Spinal cord (tissue), 9 donors: ENCODE measurements at regions not wholly inside any gene's neighbourhood (a gene's known extent, or its start where the extent isn't known, plus 50 kb on each side); places are given as distances from the start of the nearest gene placed in this dataset.
"Not testable (repeated sequence)": the region's sequence is repeated elsewhere in the genome, so short reads cannot be mapped to it uniquely, and the experiment has no call there.

Experiments used
- DNase-seq, 6 donors: peaks; one replicate each; pipeline versions ENCODE4 v3.0.0 to v3.0.0-alpha.2; 2013 to 2015; ENCODE audit warnings: low spot score in 6 of 6, low read depth in 4 of 6
- H3K27ac ChIP-seq: one replicate; pipeline ENCODE4 v1.5.1; 2013; ENCODE audit warnings: low read depth, low read length, control low read depth
- H3K27me3 ChIP-seq: one replicate; pipeline ENCODE4 v1.6.1; 2013; ENCODE audit warnings: low read length; ENCODE audit not compliant: control insufficient read depth, insufficient read depth
- H3K36me3 ChIP-seq: one replicate; pipeline ENCODE4 v1.6.1; 2013; ENCODE audit warnings: low read length; ENCODE audit not compliant: control insufficient read depth, insufficient read depth
- H3K4me1 ChIP-seq: one replicate; pipeline ENCODE4 v1.6.1; 2013; ENCODE audit warnings: low read length; ENCODE audit not compliant: control insufficient read depth, insufficient read depth
- H3K4me3 ChIP-seq: one replicate; pipeline ENCODE4 v1.5.1; 2013; ENCODE audit warnings: low read depth, low read length, control low read depth
- H3K9me3 ChIP-seq: one replicate; pipeline ENCODE4 v1.6.1; 2013; ENCODE audit warnings: low read length; ENCODE audit not compliant: control insufficient read depth, insufficient read depth
- WGBS: methylation state at CpG from one replicate; pipeline ENCODE4 v1.1.5; 2013; ENCODE audit warnings: missing lambda C conversion rate; ENCODE audit not compliant: insufficient coverage; 5-methylcytosine and 5-hydroxymethylcytosine counted together
- donor health status: healthy.

GRCh38 chr19:13689085-13689484, 75.2 kb upstream of the MRI1 start:
- H3K4me3 ChIP-seq: no peak overlapping the region
- H3K9me3 ChIP-seq: no peaks in the 10 kb centered on the region
- no peaks in the 10 kb centered on the region for H3K36me3 ChIP-seq
- DNase-seq: peak in 3 of 6 donors; percentile 42 to 92 (median 87)
- 80% methylated on average over 2 of the region's 3 CpGs for WGBS
- no peak overlapping the region for H3K27ac ChIP-seq
- peaks cover 23% of the 10 kb centered on the region for H3K4me1 ChIP-seq
- no peaks in the 10 kb centered on the region for H3K27me3 ChIP-seq

- DNase-seq: no peak
- WGBS: no CpG with 5 or more reads among the region's 1 CpG
- Histone ChIP-seq H3K27ac (no peak overlapping the region), H3K27me3 (no peaks in the 10 kb centered on the region), H3K4me3 (no peak overlapping the region), H3K36me3 (no peaks in the 10 kb centered on the region), H3K9me3 (peaks cover 2% of the 10 kb centered on the region), H3K4me1 (peaks cover 4% of the 10 kb centered on the region)
Observed at GRCh38 chr19:13684021-13684420, 80.3 kb upstream of the MRI1 start.

GRCh38 chr19:13681509-13681908, 82.8 kb upstream of the MRI1 start:
- Histone ChIP-seq H3K27ac (no peak overlapping the region), H3K4me1 (peaks cover 4% of the 10 kb centered on the region), H3K4me3 (no peak overlapping the region), H3K36me3 (no peaks in the 10 kb centered on the region), H3K9me3 (peaks cover 2% of the 10 kb centered on the region), H3K27me3 (no peaks in the 10 kb centered on the region)
- DNase-seq: no peak
- WGBS: 100% methylated on average over 1 of the region's 3 CpGs

DNA sequence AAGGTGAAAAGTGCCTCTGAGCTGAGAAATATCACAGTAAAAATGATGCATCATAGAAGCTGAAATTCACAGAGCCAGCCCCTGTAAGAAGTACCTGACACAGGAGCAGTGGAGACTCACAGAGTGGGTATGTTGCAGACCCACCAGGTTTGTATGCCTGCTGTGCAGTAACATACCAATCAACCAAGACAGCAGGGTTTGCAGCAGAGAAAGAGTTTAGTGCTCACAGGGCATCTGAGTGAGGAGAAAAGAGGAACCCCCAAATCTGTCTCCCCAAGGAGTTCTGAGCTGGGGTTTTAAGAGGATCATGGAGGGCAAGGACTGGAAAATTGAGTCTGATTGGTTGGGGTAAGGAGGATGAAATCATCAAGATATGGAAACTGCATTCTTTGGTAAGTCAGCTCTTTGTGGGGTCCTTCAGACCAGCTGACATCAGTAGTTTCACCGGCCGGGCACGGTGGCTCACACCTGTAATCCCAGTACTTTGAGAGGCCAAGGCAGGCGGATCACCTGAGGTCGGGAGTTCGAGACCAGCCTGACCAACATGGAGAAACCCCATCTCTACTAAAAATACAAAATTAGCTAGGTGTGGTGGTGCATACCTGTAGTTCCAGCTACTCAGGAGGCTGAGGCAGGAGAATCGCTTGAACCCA, 83.5 kb upstream of the MRI1 start:
- H3K27me3 ChIP-seq, H3K4me1 ChIP-seq, DNase-seq, H3K4me3 ChIP-seq, H3K36me3 ChIP-seq, H3K27ac ChIP-seq, H3K9me3 ChIP-seq: not testable (repeated sequence)
- WGBS: no CpG with 5 or more reads among the region's 7 CpGs

- H3K4me3 ChIP-seq, H3K36me3 ChIP-seq, H3K27me3 ChIP-seq, H3K9me3 ChIP-seq, H3K27ac ChIP-seq, H3K4me1 ChIP-seq, DNase-seq: not testable (repeated sequence)
- WGBS: 91% methylated on average over 2 of the region's 5 CpGs
Observed at GRCh38 chr19:13676967-13677366, 87.4 kb upstream of the MRI1 start.

GRCh38 chr19:13672480-13673175, 91.7 kb upstream of the MRI1 start:
- not testable (repeated sequence) for H3K4me1 ChIP-seq, H3K36me3 ChIP-seq, H3K4me3 ChIP-seq, H3K27ac ChIP-seq, H3K9me3 ChIP-seq, H3K27me3 ChIP-seq
- WGBS: 90% methylated on average over 2 of the region's 7 CpGs
- DNase-seq: peak in 2 of 6 donors; percentile 14 to 75

GRCh38 chr19:13670846-13671245, 93.5 kb upstream of the MRI1 start:
- Histone ChIP-seq H3K9me3 (no peaks in the 10 kb centered on the region), H3K4me1 (no peaks in the 10 kb centered on the region), H3K4me3 (no peak overlapping the region), H3K27me3 (no peaks in the 10 kb centered on the region), H3K36me3 (no peaks in the 10 kb centered on the region), H3K27ac (no peak overlapping the region)
- 20% methylated on average over 2 of the region's 4 CpGs for WGBS
- DNase-seq: peak in 1 of 6 donors; percentile 76

DNA sequence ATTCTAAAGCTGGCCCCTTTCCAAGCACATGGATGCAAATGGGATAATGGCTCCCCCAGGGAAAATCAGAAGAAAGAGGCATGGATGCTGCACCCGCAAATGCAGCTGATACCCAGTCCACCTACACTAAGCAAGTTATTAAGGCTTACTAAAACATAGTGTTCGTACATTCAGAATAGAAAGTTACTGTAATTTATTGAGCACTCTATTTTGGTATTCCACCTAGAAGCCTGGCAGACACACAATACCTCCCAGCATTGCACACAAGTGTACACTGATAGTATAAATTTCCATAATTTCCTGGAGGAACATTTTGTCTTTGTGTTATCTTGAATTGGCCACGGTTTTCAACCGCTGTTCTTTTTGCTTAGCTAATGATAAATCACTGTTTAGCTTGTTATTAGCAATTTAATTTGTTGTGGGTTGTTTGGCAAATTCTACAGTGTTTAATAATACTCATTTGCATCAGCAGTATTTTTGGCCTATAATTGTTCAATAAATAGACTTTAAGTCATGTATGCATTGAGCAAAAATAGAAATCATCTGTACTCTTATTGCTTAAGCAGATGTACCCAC, 94.5 kb upstream of the MRI1 start:
- Histone ChIP-seq H3K9me3 (no peaks in the 10 kb centered on the region), H3K4me3 (no peak overlapping the region), H3K36me3 (no peaks in the 10 kb centered on the region), H3K27me3 (no peaks in the 10 kb centered on the region), H3K4me1 (no peaks in the 10 kb centered on the region), H3K27ac (no peak overlapping the region)
- WGBS: no CpG with 5 or more reads among the region's 4 CpGs
- DNase-seq: peak in 2 of 6 donors; percentile 13 to 83

- H3K4me1 ChIP-seq: no peaks in the 10 kb centered on the region
- H3K27me3 ChIP-seq: no peaks in the 10 kb centered on the region
- H3K4me3 ChIP-seq: no peak overlapping the region
- H3K27ac ChIP-seq: no peak overlapping the region
- 87% methylated on average over 5 of the region's 9 CpGs for whole genome bisulfite sequencing
- H3K9me3 ChIP-seq: no peaks in the 10 kb centered on the region
- no peak for DNase-seq
- H3K36me3 ChIP-seq: no peaks in the 10 kb centered on the region
Observed at GRCh38 chr19:13668964-13669363, 95.4 kb upstream of the MRI1 start.

- Histone ChIP-seq H3K27me3 (no peaks in the 10 kb centered on the region), H3K9me3 (no peaks in the 10 kb centered on the region), H3K36me3 (no peaks in the 10 kb centered on the region), H3K4me1 (no peaks in the 10 kb centered on the region), H3K4me3 (no peak overlapping the region), H3K27ac (no peak overlapping the region)
- peak in 1 of 6 donors; percentile 50 for DNase-seq
- 59% methylated on average over 14 of the region's 15 CpGs for WGBS
Observed at GRCh38 chr19:13666165-13666564, 98.2 kb upstream of the MRI1 start.
